ENCODE measurements at regions not wholly inside any gene's neighbourhood (a gene's known extent, or its start where the extent isn't known, plus 50 kb on each side); places are given as distances from the start of the nearest gene placed in this dataset.
A peak's percentile ranks its signal among the peaks of the same experiment; 100 is the strongest.

- Histone ChIP-seq H3K27me3 (ENCODE audit: insufficient read depth) (no peaks in the 10 kb centered on the region), H3K4me3 (ENCODE audit: low read depth in 2 of 2, low read length in 1 of 2) (no peak overlapping the region), H3K79me2 (ENCODE audit: insufficient read depth) (no peaks in the 10 kb centered on the region), H3K9me3 (no peaks in the 10 kb centered on the region), H4K20me1 (ENCODE audit: insufficient read depth) (no peaks in the 10 kb centered on the region), H3K36me3 (replicated peaks in 1 of 2; ENCODE audit: control insufficient read depth in 1 of 2, insufficient read depth in 2 of 2, low read length in 1 of 2) (no peaks in the 10 kb centered on the region), H3K4me1 (ENCODE audit: control insufficient read depth in 1 of 2, insufficient read depth in 2 of 2, low read depth in 1 of 2, low read length in 1 of 2) (peaks cover 0 to 3% of the 10 kb centered on the region in 2 experiments; a peak in 2 of 4 replicates), H3K27ac (ENCODE audit: low read depth in 2 of 2, low read length in 1 of 2) (no peak overlapping the region), H3K9me2 (no peaks in the 10 kb centered on the region), H3K9ac (no peak overlapping the region), H2AFZ (ENCODE audit: low read depth) (no peak overlapping the region), H3K4me2 (no peak overlapping the region), H3F3A (replicated peaks; ENCODE audit: insufficient read depth) (no peaks in the 10 kb centered on the region)
- POLR2A ChIA-PET = no interaction called here
- TF ChIP-seq USF2 (IDR thresholded peaks at IDR 0.05; ENCODE audit: borderline replicate concordance, low read depth, low read length) = no peak
- no peak for TF ChIP-seq REST (IDR thresholded peaks at IDR 0.05; ENCODE audit: low read depth, low read length)
- TF ChIP-seq TEAD4 (IDR thresholded peaks at IDR 0.05; ENCODE audit: borderline replicate concordance, insufficient read depth) = no peak
- no peak for TF ChIP-seq YY1 (IDR thresholded peaks at IDR 0.05; ENCODE audit: low read depth)
- no peak for TF ChIP-seq USF1 (IDR thresholded peaks at IDR 0.05; ENCODE audit: borderline replicate concordance, low read depth)
- no peak for TF ChIP-seq CHD2 (IDR thresholded peaks at IDR 0.05; ENCODE audit: low read length, partially characterized antibody)
- no peak for TF ChIP-seq FOXJ3 (CRISPR knock-in tag; IDR thresholded peaks at IDR 0.05)
- DNase-seq = no peak
- CTCF ChIA-PET = no interaction called here
- WGBS (ENCODE audit: low lambda C conversion rate) = 84% methylated on average over 8 of the region's 8 CpGs
Measured at GRCh38 chr2:230648356-230648755, 64.3 kb upstream of the CAB39 start.

GRCh38 chr2:230650585-230651137 lies 62.0 kb upstream of the CAB39 start:
- DNase-seq = peak; percentile 67
- H3K79me2 ChIP-seq (ENCODE audit: insufficient read depth) = no peaks in the 10 kb centered on the region

More at GRCh38 chr2:230650585-230651137, 62.0 kb upstream of the CAB39 start:
- no peak overlapping the region for H3K9ac ChIP-seq
- no peak overlapping the region for H3K4me3 ChIP-seq (ENCODE audit: low read depth in 2 of 2, low read length in 1 of 2)
- H2AFZ ChIP-seq (ENCODE audit: low read depth) = 0 out of 2 replicates have a peak overlapping the region, but pooled peaks have one; percentile 8
- H3K27me3 ChIP-seq (ENCODE audit: insufficient read depth) = no peaks in the 10 kb centered on the region
- H4K20me1 ChIP-seq (ENCODE audit: insufficient read depth) = no peaks in the 10 kb centered on the region
- H3K27ac ChIP-seq (ENCODE audit: low read depth in 2 of 2, low read length in 1 of 2) = no peak overlapping the region
- H3K36me3 ChIP-seq (replicated peaks in 1 of 2; ENCODE audit: control insufficient read depth in 1 of 2, insufficient read depth in 2 of 2, low read length in 1 of 2) = no peaks in the 10 kb centered on the region
- H3F3A ChIP-seq (replicated peaks; ENCODE audit: insufficient read depth) = no peaks in the 10 kb centered on the region
- no peak overlapping the region for H3K4me2 ChIP-seq
- TF ChIP-seq GATA2 (CRISPR knock-in tag; IDR thresholded peaks at IDR 0.05) = peak; percentile 59; the same call in 1 of the 2 replicates
- no peak for TF ChIP-seq RFX5 (IDR thresholded peaks at IDR 0.05; ENCODE audit: low read length)
- peaks cover 0 to 3% of the 10 kb centered on the region in 2 experiments; a peak in 2 of 4 replicates for H3K4me1 ChIP-seq (ENCODE audit: control insufficient read depth in 1 of 2, insufficient read depth in 2 of 2, low read depth in 1 of 2, low read length in 1 of 2)
- POLR2A ChIA-PET = no interaction called here
- WGBS (ENCODE audit: low lambda C conversion rate) = 57% methylated on average over 7 of the region's 7 CpGs
- no peaks in the 10 kb centered on the region for H3K9me2 ChIP-seq
- CTCF ChIA-PET = no interaction called here
- no peaks in the 10 kb centered on the region for H3K9me3 ChIP-seq
